HG02623 (cell line): ENCODE measurements at regions not wholly inside any gene's neighbourhood (a gene's known extent, or its start where the extent isn't known, plus 50 kb on each side); places are given as distances from the start of the nearest gene placed in this dataset.
"Not testable (repeated sequence)": the region's sequence is repeated elsewhere in the genome, so short reads cannot be mapped to it uniquely, and the experiment has no call there.

Source experiments
- ATAC-seq: cut with Tn5 transposase; IDR thresholded peaks from one replicate; pipeline ENCODE4 v1.9.1; 2021; ENCODE audit warnings: moderate library complexity; ENCODE audit not compliant: unreplicated experiment

GRCh38 chr12:68422956-68423574, 90.9 kb upstream of the MDM1 start:
- no peak for ATAC-seq

- ATAC-seq: no peak
Observed at GRCh38 chr12:68425998-68426397, 93.8 kb upstream of the MDM1 start.

GRCh38 chr12:68428211-68428610, 96.0 kb upstream of the MDM1 start:
- ATAC-seq: no peak

- no peak for ATAC-seq
Observed at GRCh38 chr12:68428724-68429501, 96.8 kb upstream of the MDM1 start.

- no peak for ATAC-seq
Observed at GRCh38 chr12:68429696-68430095, 97.5 kb upstream of the MDM1 start.

GRCh38 chr12:68431786-68432185, 99.6 kb upstream of the MDM1 start:
- ATAC-seq: no peak

- ATAC-seq: no peak
Observed at GRCh38 chr12:68432622-68433021, 100.5 kb upstream of the MDM1 start.

- no peak for ATAC-seq
Observed at GRCh38 chr12:68434391-68435298, 102.5 kb upstream of the MDM1 start.

- ATAC-seq: no peak
Observed at GRCh38 chr12:68435299-68435637, 103.1 kb upstream of the MDM1 start.

- ATAC-seq: no peak
Observed at GRCh38 chr12:68435816-68436215, 103.7 kb upstream of the MDM1 start.

GRCh38 chr12:68438601-68439000, 106.4 kb upstream of the MDM1 start:
- no peak for ATAC-seq

- no peak for ATAC-seq
Observed at GRCh38 chr12:68439368-68440045, 107.3 kb upstream of the MDM1 start.

- no peak for ATAC-seq
Observed at GRCh38 chr12:68440068-68440581, 108.0 kb upstream of the MDM1 start.

- no peak for ATAC-seq
Observed at GRCh38 chr12:68441167-68441566, 109.0 kb upstream of the MDM1 start.

- not testable (repeated sequence) for ATAC-seq
Observed at GRCh38 chr12:68442353-68442972, 110.3 kb upstream of the MDM1 start.

GRCh38 chr12:68443695-68444094, 111.5 kb upstream of the MDM1 start:
- ATAC-seq: not testable (repeated sequence)

- ATAC-seq: no peak
Observed at GRCh38 chr12:68445824-68446223, 113.7 kb upstream of the MDM1 start.

GRCh38 chr12:68446384-68446783, 114.2 kb upstream of the MDM1 start:
- ATAC-seq: no peak

- ATAC-seq: no peak
Observed at GRCh38 chr12:68446901-68447796, 115.0 kb upstream of the MDM1 start.
